ENCODE measurements at regions not wholly inside any gene's neighbourhood (a gene's known extent, or its start where the extent isn't known, plus 50 kb on each side); places are given as distances from the start of the nearest gene placed in this dataset.

- H3K79me2 ChIP-seq (ENCODE audit: insufficient read depth, low read depth): no peaks in the 10 kb centered on the region
- no peak overlapping the region for H3K9ac ChIP-seq
- H3K27ac ChIP-seq: no peak overlapping the region
- no peak overlapping the region for H3K4me2 ChIP-seq
- H2AFZ ChIP-seq (ENCODE audit: low read depth): no peak overlapping the region
- no peaks in the 10 kb centered on the region for H3K4me1 ChIP-seq (ENCODE audit: low read depth, poor library complexity, severe bottlenecking)
- H3K27me3 ChIP-seq (ENCODE audit: insufficient read depth, low read depth): no peaks in the 10 kb centered on the region
- no peaks in the 10 kb centered on the region for H3K36me3 ChIP-seq (ENCODE audit: insufficient read depth)
- no peaks in the 10 kb centered on the region for H4K20me1 ChIP-seq (ENCODE audit: insufficient read depth)
- TF ChIP-seq CTCF (conservative IDR thresholded peaks at IDR 0.05; ENCODE audit: low read depth, low read length): no peak
- H3K4me3 ChIP-seq (IDR thresholded peaks at IDR 0.05; ENCODE audit: insufficient read depth, low read depth, low read length): no peak overlapping the region
These were observed 611.6 kb upstream of the SALL3 start for GRCh38 chr18:78367996-78368395.

- TF ChIP-seq CTCF (conservative IDR thresholded peaks at IDR 0.05; ENCODE audit: low read depth, low read length): no peak
- Histone ChIP-seq H3K4me3 (IDR thresholded peaks at IDR 0.05; ENCODE audit: insufficient read depth, low read depth, low read length) (no peak overlapping the region), H3K4me1 (ENCODE audit: low read depth, poor library complexity, severe bottlenecking) (no peaks in the 10 kb centered on the region), H2AFZ (ENCODE audit: low read depth) (no peak overlapping the region), H3K4me2 (no peak overlapping the region), H3K79me2 (ENCODE audit: insufficient read depth, low read depth) (no peaks in the 10 kb centered on the region), H3K27ac (no peak overlapping the region), H4K20me1 (ENCODE audit: insufficient read depth) (no peaks in the 10 kb centered on the region), H3K9ac (no peak overlapping the region), H3K36me3 (ENCODE audit: insufficient read depth) (no peaks in the 10 kb centered on the region), H3K27me3 (ENCODE audit: insufficient read depth, low read depth) (no peaks in the 10 kb centered on the region)
These were observed 610.9 kb upstream of the SALL3 start for GRCh38 chr18:78368726-78369125.

DNA sequence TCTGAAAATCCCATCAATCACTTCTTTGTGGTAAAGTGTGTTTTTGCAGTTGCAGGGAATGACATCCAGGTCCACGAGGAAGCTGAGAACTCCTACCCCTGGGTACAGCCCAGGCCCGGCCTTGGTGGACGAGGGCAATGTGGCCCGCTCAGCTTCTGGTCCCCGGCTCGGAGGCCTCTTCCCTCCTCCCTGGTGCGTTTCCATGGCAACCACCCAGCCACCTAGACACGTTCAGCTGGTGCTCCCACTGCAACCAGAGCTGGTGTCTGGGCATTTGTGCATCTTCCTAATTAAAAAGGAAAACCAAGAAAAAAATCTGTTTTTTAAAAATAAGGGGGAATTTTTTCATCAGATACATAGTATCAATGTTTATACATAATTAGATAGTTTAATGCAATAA, 603.6 kb upstream of the SALL3 start:
- Histone ChIP-seq H3K27ac (no peak overlapping the region), H3K9ac (no peak overlapping the region), H3K4me1 (ENCODE audit: low read depth, poor library complexity, severe bottlenecking) (no peaks in the 10 kb centered on the region), H2AFZ (ENCODE audit: low read depth) (no peak overlapping the region), H3K4me3 (IDR thresholded peaks at IDR 0.05; ENCODE audit: insufficient read depth, low read depth, low read length) (no peak overlapping the region), H3K79me2 (ENCODE audit: insufficient read depth, low read depth) (no peaks in the 10 kb centered on the region), H4K20me1 (ENCODE audit: insufficient read depth) (no peaks in the 10 kb centered on the region), H3K4me2 (no peak overlapping the region), H3K36me3 (ENCODE audit: insufficient read depth) (no peaks in the 10 kb centered on the region), H3K27me3 (ENCODE audit: insufficient read depth, low read depth) (no peaks in the 10 kb centered on the region)
- TF ChIP-seq CTCF (conservative IDR thresholded peaks at IDR 0.05; ENCODE audit: low read depth, low read length): no peak

DNA sequence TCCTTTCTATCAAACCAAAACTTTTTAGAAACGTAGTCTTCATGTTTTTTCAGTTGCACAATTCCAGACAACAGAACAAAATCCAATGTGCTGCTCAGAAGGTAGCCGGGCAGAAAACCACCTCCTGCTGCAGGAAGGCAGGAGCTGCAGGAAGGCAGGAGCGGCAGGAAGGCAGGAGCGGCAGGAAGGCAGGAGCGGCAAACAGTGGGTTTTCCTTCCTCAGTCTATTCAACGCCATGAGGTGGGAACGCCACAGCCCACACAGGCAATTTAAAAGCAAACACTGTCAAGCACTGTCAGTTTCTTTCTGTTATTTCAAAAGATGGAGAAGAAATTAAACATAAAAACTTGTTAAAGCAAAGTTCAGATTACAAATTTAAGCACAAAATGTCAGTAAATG, 601.2 kb upstream of the SALL3 start:
- Histone ChIP-seq H3K79me2 (ENCODE audit: insufficient read depth, low read depth) (no peaks in the 10 kb centered on the region), H3K4me1 (ENCODE audit: low read depth, poor library complexity, severe bottlenecking) (no peaks in the 10 kb centered on the region), H4K20me1 (ENCODE audit: insufficient read depth) (no peaks in the 10 kb centered on the region), H3K4me2 (no peak overlapping the region), H3K36me3 (ENCODE audit: insufficient read depth) (no peaks in the 10 kb centered on the region), H3K4me3 (IDR thresholded peaks at IDR 0.05; ENCODE audit: insufficient read depth, low read depth, low read length) (no peak overlapping the region), H3K9ac (no peak overlapping the region), H3K27ac (no peak overlapping the region), H2AFZ (ENCODE audit: low read depth) (no peak overlapping the region), H3K27me3 (ENCODE audit: insufficient read depth, low read depth) (no peaks in the 10 kb centered on the region)
- TF ChIP-seq CTCF (conservative IDR thresholded peaks at IDR 0.05; ENCODE audit: low read depth, low read length): no peak

DNA sequence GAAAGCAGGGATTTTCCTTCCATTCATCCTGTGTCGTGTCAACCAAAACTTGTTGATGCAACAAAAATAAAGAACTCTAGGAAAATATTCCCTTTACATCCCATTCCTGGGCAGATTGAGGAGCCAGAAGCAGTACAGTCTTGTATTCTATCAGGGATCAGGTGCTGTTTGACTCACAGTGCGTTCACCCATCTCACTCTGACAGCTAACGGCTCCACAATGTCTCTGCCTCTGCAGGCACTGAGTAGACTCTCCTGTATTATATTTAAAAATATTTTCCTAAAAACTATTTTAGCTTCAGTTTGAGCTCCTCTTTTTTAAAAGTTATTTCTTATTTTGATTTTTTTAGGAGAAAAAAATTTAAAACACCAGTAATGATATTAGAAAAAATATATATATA, 600.6 kb upstream of the SALL3 start:
- Histone ChIP-seq H3K4me1 (ENCODE audit: low read depth, poor library complexity, severe bottlenecking) (no peaks in the 10 kb centered on the region), H3K36me3 (ENCODE audit: insufficient read depth) (no peaks in the 10 kb centered on the region), H3K4me2 (no peak overlapping the region), H3K27me3 (ENCODE audit: insufficient read depth, low read depth) (no peaks in the 10 kb centered on the region), H2AFZ (ENCODE audit: low read depth) (no peak overlapping the region), H3K27ac (no peak overlapping the region), H3K4me3 (IDR thresholded peaks at IDR 0.05; ENCODE audit: insufficient read depth, low read depth, low read length) (no peak overlapping the region), H3K79me2 (ENCODE audit: insufficient read depth, low read depth) (no peaks in the 10 kb centered on the region), H4K20me1 (ENCODE audit: insufficient read depth) (no peaks in the 10 kb centered on the region), H3K9ac (no peak overlapping the region)
- TF ChIP-seq CTCF (conservative IDR thresholded peaks at IDR 0.05; ENCODE audit: low read depth, low read length): no peak

Data from KMS-11 (cell line).